DND-41 (cell line): ENCODE measurements at regions not wholly inside any gene's neighbourhood (a gene's known extent, or its start where the extent isn't known, plus 50 kb on each side); places are given as distances from the start of the nearest gene placed in this dataset.

Experiments
- CTCF ChIP-seq: IDR thresholded peaks from 2 replicates; pipeline ENCODE4 v1.5.1; 2012; ENCODE audit warnings: borderline replicate concordance, low read length, moderate library complexity, mild to moderate bottlenecking; ENCODE audit not compliant: poor library complexity, severe bottlenecking; ENCODE audit errors: extremely low read depth
- EZH2 ChIP-seq: IDR thresholded peaks from 3 replicates; pipeline ENCODE4 v1.6.1; 2012; ENCODE audit warnings: borderline replicate concordance, low read depth, mild to moderate bottlenecking, moderate library complexity, low read length, inconsistent platforms; ENCODE audit not compliant: severe bottlenecking

- TF ChIP-seq CTCF: no peak
- TF ChIP-seq EZH2: no peak
These were observed 376.1 kb upstream of the MTPN start for GRCh38 chr7:136353287-136353686.
